ENCODE measurements at regions not wholly inside any gene's neighbourhood (a gene's known extent, or its start where the extent isn't known, plus 50 kb on each side); places are given as distances from the start of the nearest gene placed in this dataset.

DNA sequence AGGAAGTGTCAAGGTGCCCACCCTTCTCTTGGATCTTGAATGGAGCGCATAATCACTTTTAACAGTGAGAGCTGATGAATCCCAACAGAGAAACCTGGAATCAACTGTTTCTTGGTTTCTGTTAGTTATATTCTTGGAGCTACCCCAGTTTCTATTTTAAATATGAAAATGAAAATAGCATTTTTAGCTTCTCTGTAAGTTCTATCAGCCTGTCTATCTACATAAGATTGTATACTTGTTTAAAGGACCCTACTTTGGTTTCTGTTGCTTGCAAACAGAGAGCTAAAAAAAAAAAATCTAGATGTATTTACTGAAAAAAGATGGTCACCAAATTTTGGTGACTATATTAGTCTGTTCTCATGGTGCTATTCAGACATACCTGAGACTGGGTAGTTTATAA is 670.0 kb downstream of the NCAM2 start:
- TF ChIP-seq RAD21 (IDR thresholded peaks at IDR 0.05; ENCODE audit: low read depth) (no peak), CTCF (IDR thresholded peaks at IDR 0.05 in 2 of 3, conservative IDR thresholded peaks at IDR 0.05 in 1 of 3; ENCODE audit: borderline replicate concordance in 1 of 3, insufficient read depth in 1 of 3, low read depth in 2 of 3, low read length in 2 of 3) (no peak)
- TF ChIP-seq, protein P1, sequence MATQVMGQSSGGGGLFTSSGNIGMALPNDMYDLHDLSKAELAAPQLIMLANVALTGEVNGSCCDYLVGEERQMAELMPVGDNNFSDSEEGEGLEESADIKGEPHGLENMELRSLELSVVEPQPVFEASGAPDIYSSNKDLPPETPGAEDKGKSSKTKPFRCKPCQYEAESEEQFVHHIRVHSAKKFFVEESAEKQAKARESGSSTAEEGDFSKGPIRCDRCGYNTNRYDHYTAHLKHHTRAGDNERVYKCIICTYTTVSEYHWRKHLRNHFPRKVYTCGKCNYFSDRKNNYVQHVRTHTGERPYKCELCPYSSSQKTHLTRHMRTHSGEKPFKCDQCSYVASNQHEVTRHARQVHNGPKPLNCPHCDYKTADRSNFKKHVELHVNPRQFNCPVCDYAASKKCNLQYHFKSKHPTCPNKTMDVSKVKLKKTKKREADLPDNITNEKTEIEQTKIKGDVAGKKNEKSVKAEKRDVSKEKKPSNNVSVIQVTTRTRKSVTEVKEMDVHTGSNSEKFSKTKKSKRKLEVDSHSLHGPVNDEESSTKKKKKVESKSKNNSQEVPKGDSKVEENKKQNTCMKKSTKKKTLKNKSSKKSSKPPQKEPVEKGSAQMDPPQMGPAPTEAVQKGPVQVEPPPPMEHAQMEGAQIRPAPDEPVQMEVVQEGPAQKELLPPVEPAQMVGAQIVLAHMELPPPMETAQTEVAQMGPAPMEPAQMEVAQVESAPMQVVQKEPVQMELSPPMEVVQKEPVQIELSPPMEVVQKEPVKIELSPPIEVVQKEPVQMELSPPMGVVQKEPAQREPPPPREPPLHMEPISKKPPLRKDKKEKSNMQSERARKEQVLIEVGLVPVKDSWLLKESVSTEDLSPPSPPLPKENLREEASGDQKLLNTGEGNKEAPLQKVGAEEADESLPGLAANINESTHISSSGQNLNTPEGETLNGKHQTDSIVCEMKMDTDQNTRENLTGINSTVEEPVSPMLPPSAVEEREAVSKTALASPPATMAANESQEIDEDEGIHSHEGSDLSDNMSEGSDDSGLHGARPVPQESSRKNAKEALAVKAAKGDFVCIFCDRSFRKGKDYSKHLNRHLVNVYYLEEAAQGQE (IDR thresholded peaks at IDR 0.05; ENCODE audit: low read depth): no peak

All from HCT116 (cell line).